ELR (cell line): ENCODE measurements at regions not wholly inside any gene's neighbourhood (a gene's known extent, or its start where the extent isn't known, plus 50 kb on each side); places are given as distances from the start of the nearest gene placed in this dataset.
"Not testable (repeated sequence)": the region's sequence is repeated elsewhere in the genome, so short reads cannot be mapped to it uniquely, and the experiment has no call there.

Experiments
- DNase-seq: peaks from one replicate; pipeline ENCODE4 v3.0.0-alpha.2; 2015; ENCODE audit warnings: low read depth

DNA sequence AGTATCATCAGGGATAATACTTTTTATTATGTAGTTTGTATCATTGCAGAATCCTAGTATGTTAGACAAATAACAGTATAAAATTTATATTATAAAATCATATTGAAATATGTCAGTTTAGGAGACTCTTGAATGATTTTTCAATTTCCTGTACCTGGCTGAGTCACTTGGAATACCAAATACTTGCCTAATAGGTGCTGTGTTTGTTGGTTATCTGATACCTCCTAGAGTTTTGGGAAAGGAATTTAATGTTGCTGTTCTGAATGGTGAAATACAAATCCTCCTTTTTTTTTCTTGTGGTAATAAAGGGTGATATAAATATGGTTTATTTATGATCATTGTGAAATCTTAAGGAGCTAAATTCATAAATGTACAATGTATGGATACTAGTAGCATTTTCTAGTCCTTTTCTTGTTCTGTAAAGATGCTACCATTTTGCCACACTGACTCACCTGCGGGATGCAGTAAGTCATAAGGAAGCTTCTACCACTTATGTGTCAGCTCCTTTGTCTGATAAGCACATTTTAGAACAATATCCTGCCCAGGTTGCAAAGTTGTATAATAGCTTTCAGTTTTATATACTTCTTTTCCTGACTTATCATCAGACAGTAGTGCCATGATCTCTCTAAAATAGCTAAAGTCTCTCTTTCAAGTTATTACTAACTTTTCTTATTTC lies 465.5 kb downstream of the XIRP2 start:
- peak; percentile 8 for DNase-seq

DNA sequence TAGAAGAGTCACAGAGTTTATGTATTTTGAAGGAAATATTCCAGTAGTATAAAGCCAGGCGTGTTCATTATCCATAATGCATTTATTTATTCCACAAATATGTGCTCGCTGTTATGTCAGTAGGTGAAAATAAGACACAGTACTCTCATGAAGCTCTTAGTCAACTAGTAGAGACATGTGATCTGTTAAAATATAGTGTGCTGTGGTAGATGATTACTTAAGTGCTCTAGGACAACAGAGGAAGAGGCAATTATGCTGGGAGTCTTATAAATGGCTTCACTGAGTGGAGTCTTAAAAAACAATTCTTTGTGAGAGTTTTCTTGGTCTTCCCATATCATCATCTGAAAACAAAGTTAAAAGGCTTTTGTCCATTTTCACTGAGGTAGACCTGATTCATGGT lies 457.3 kb downstream of the XIRP2 start:
- DNase-seq, result no peak

DNA sequence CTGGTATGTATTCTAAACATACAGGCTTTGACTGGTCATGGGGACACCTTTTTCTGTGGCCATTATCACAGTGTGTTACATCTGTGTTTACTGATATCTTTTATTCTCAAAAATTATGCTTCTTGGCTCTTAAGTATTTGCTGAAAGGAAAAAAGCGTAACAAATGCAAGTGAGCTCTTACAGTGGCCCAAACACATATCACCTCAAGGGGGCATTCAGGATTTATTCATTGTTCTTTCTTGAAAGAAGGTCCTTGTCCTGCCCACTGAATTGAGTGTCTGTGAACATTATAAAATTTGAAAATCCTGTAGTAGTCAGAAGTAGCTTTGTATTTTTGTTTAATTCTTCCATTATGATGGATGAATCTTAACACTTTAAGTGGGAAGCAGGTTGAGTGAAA lies 454.5 kb downstream of the XIRP2 start:
- DNase-seq, result peak; percentile 9

DNA sequence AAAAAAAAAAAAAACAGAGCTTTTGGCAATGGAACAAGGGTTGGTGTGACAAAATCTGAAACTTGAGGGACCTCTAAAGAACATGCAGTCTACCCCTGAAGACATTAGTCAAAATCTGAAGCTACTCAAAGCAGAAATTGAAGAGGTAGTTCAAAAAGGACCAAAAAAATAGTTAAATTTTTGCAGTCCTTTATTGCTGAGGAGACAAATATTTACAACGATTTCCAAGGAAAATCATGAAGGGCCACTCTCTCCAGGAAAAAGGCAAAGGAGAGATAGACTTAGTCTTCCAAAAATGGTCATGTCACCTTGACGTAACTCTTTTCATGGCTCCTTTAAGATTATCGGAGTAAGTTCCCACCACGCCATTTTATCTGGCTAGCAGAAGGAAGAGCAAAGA lies 452.0 kb downstream of the XIRP2 start:
- DNase-seq, result no peak

DNA sequence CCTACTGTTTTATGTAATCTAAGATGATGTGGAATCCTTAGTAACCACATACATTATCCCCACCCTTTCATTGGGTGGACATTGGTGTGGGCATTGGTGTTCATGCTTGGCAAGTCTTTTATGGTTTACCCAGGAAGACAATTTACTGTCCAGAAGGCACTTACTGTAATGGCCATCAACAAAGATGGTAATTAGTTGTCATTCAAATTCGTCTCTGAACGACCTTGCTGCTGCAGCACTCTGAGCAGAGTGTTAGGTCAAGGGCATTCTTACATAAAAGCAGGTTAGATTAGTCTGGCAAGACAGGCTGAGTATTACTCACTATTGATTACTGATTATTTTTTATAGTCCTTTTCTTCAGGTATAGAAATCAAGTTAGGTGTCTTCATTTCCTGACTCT lies 447.9 kb downstream of the XIRP2 start:
- DNase-seq, result no peak

DNA sequence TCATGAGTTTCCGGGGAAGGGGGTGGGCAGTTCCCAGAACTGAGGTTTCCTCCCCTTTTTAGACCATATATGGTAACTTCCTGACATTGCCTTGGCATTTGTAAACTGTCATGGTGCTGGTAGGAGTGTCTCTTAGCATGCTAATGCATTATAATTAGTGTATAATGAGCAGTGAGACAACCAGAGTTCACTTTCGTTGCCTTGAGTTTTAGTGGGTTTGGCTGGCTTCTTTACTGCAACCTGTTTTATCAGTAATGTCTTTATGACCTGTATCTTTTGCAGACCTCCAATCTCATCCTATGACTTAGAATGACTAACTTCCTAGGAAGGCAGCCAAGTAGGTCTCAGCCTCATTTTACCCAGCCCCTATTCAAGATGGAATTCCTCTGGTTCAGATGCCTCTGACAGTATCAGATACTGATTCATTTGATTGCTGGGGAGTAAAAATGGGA lies 447.3 kb downstream of the XIRP2 start:
- DNase-seq, result peak; percentile 66

DNA sequence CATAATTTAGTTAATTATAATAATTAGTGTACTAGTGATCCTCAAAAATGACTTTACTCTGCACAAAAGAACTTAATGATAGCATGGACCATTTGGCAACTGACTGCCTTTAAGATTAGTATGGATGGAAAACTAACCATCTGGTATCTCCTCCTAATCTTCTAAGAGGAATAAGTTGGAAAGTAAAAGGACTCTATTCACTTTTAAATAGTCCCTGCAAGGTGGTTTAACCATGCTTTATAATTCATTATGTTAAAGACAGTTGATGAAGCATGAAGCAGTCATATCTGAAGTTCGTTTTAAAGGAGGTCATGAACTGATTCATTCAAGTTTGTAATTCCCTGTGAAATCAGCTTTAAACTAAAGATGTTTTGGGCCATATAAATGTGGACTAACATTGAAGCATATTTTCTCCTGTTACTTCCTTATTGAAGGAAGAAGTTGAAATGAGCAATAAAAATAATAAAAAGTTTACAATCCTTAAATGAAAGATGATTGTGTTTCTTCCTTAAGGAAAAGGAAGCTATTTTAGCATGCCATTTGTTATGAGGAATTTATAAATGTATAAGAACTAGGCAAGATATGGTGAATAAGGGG lies 446.0 kb downstream of the XIRP2 start:
- DNase-seq, result no peak

DNA sequence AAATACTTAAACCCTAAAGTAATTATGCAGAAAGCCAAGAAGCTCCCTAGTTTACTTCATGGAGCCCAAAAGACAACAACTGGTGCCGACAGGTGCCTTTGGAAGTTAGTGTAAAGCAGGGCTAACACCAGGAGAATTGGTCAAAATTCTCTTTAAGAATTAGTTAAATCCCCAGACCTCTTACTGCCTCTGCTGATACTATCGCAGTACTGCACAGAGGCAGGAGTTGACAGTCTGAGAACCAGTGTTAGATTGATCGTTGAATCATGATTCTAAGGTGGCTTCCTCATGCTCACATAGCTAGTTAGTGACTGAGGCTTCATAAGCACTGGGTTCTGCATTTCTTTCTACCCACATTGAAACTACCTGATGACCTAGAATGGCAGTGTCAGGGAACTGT lies 445.0 kb downstream of the XIRP2 start:
- peak; percentile 8 for DNase-seq

DNA sequence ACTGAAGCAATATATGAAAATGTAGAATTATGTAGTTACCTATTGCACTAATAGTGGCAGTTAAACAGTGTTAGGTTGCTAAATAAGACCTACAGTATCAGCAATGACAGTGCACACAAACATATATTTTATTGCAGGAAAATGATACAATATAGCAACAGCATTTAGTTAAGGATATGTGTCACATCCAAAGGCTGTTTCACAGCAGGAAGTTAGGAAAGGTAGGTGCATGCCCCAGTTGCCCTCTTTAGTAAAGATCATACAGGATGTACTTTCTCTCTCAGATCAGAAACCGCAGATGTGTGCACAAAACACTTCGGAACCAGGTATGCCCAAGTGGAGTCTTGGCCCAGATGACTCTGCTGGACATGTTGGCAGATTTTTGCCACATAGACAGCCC lies 444.1 kb downstream of the XIRP2 start:
- no peak for DNase-seq

DNA sequence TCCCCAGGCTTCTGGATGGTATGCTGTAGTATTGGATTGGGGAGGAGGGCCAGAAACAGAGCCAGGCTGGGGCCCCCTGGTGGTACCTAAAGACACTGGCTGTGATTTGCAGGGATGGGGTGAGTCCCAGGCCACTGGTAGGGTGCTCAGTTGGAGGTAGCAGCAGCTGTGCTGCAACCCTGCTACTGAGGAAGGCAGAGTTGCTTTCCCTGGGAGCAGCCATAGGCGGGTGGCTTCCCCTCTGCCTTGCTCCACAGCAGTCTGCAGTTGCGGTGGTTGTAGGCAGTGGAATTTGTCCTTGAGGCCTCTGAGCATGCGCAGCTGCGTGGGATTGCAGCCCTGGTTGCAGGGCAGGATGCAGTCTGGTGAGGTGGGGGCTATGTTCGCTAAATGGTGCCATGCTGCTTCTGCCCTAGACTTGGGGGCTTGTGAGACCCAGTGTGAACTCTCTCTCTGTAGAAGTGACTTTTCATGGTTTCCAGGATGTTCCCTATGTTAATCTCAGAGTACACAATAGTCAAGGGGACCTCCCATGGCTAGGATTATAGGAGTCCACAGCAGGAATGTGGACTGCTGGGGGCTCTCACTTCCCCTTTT lies 443.5 kb downstream of the XIRP2 start:
- DNase-seq, result peak; percentile 26

DNA sequence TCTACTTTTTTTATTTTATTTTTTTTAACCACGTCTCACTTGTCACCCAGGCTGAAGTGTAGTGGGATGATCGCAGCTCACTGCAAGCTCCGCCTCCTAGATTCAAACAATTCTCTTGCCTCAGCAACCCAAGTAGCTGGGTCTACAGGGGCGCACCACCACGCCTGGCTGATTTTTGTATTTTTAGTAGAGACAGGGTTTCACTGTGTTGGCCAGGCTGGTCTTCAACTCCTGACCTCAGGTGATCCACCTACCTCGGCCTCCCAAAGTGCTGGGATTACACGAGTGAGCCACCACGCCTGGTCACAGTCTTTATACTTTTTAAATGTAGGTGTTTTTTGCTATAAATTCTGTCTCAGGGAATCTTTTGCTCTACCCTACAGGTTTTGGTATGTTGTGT lies 440.5 kb downstream of the XIRP2 start:
- DNase-seq, result not testable (repeated sequence)

DNA sequence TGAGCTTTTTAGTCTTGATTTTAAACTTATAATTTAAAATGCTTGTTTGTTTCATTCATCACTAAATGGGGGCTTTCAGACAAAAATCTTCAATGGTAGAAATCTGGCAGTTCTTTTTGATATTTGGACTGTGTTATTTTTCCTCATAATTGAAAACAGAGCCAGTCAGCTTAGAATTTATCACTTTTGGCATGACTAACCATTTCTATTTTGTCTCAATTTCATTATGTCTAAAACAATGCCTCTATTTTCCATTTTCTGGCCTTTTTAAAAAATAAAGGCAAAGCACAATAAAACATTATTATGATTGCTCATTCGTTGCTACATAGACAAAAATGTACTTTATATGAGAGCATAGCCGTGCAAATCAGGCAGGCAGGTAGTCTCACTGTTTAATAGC lies 434.5 kb downstream of the XIRP2 start:
- no peak for DNase-seq

DNA sequence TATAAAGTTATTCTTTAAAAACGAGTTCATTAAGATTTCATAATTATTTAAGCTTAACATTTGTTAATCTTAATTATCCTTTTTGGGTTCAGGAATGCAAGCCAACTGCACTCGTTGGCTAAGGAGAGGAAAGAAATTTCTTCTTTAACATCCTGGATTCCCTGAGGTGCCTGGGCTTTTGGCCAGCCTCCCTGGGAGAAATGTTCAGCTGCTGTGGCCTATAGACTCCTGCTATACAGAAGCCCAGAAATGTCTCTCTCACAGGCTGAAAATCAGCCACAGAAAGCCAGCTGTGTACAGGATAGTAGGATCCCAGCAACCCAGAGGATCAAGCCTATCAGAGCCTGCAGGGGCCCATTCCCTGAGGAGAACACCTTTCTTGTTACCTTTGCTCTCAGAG lies 430.3 kb downstream of the XIRP2 start:
- no peak for DNase-seq

DNA sequence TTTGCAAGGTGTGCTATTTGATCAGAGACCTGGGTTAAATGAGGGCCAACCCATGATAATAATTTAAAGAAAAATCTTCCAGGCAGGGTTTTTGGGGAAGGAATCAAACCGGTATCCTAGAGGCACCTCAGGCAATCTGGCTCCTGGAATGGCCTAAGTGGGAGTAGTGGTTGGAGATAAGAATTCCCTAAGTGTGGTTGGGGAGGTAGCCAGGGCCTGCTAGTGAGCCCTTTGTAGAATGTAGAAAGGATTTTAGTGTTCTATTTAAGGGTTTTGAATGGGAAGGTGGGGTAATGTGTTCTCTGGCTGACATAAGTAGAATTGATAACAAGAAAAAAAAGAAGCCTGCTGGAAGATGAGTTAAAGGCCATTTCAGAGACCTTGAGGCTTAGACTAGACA lies 422.2 kb downstream of the XIRP2 start:
- no peak for DNase-seq
